HPDE6-E6E7 (cell line): ENCODE measurements at regions not wholly inside any gene's neighbourhood (a gene's known extent, or its start where the extent isn't known, plus 50 kb on each side); places are given as distances from the start of the nearest gene placed in this dataset.
A peak's percentile ranks its signal among the peaks of the same experiment; 100 is the strongest.

Experiments
- DNase-seq: peaks from one replicate; pipeline ENCODE4 v3.0.0; 2011; ENCODE audit warnings: missing footprints; ENCODE audit errors: extremely low spot score

- no peak for DNase-seq
These were observed 321.6 kb upstream of the CD180 start for GRCh38 chr5:67518227-67518626.

GRCh38 chr5:67516948-67517565 lies 320.5 kb upstream of the CD180 start:
- peak; percentile 9 for DNase-seq

GRCh38 chr5:67515762-67516161 lies 319.2 kb upstream of the CD180 start:
- DNase-seq = no peak

- DNase-seq = no peak
These were observed 318.6 kb upstream of the CD180 start for GRCh38 chr5:67515020-67515689.

- DNase-seq = no peak
These were observed 316.2 kb upstream of the CD180 start for GRCh38 chr5:67512758-67513157.

GRCh38 chr5:67511911-67512310 lies 315.3 kb upstream of the CD180 start:
- no peak for DNase-seq

- no peak for DNase-seq
These were observed 313.6 kb upstream of the CD180 start for GRCh38 chr5:67510204-67510603.

GRCh38 chr5:67509402-67510186 lies 313.0 kb upstream of the CD180 start:
- no peak for DNase-seq

GRCh38 chr5:67506241-67506640 lies 309.6 kb upstream of the CD180 start:
- no peak for DNase-seq

GRCh38 chr5:67502951-67503350 lies 306.4 kb upstream of the CD180 start:
- no peak for DNase-seq

- DNase-seq = no peak
These were observed 299.5 kb upstream of the CD180 start for GRCh38 chr5:67496051-67496450.

- no peak for DNase-seq
These were observed 298.5 kb upstream of the CD180 start for GRCh38 chr5:67495072-67495471.

GRCh38 chr5:67494186-67494855 lies 297.7 kb upstream of the CD180 start:
- no peak for DNase-seq

- peak; percentile 34 for DNase-seq
These were observed 297.1 kb upstream of the CD180 start for GRCh38 chr5:67493676-67494075.

GRCh38 chr5:67490543-67491321 lies 294.1 kb upstream of the CD180 start:
- DNase-seq = no peak

GRCh38 chr5:67488885-67489284 lies 292.3 kb upstream of the CD180 start:
- DNase-seq = no peak

- no peak for DNase-seq
These were observed 291.3 kb upstream of the CD180 start for GRCh38 chr5:67487862-67488261.

- no peak for DNase-seq
These were observed 286.9 kb upstream of the CD180 start for GRCh38 chr5:67483453-67484030.

- no peak for DNase-seq
These were observed 284.8 kb upstream of the CD180 start for GRCh38 chr5:67481362-67481761.

- DNase-seq = no peak
These were observed 281.7 kb upstream of the CD180 start for GRCh38 chr5:67478337-67478736.

- DNase-seq = no peak
These were observed 280.4 kb upstream of the CD180 start for GRCh38 chr5:67476995-67477394.
